Gastroesophageal sphincter (tissue), 3 donors: ENCODE measurements at regions not wholly inside any gene's neighbourhood (a gene's known extent, or its start where the extent isn't known, plus 50 kb on each side); places are given as distances from the start of the nearest gene placed in this dataset.
"Not testable (repeated sequence)": the region's sequence is repeated elsewhere in the genome, so short reads cannot be mapped to it uniquely, and the experiment has no call there.

ENCODE experiments used
- CTCF ChIP-seq, 4 experiments: fragments of 200-600 bp in 2 of 4; fragments of 450-650 bp in 2 of 4; sonication (generic) in 1 of 4; IDR thresholded peaks; one replicate each; pipeline ENCODE4 v1.5.1; 2017 to 2019; ENCODE audit warnings: antibody characterized with exemption in 4 of 4, mild to moderate bottlenecking in 2 of 4, moderate library complexity in 2 of 4
- POLR2A ChIP-seq, 2 donors: fragments of 450-650 bp; IDR thresholded peaks; one replicate each; pipeline ENCODE4 v1.6.1; 2017; ENCODE audit warnings: antibody characterized with exemption in 2 of 2, mild to moderate bottlenecking in 2 of 2, moderate library complexity in 1 of 2
- POLR2AphosphoS5 ChIP-seq: sonication (generic); formaldehyde crosslinking; IDR thresholded peaks from one replicate; pipeline ENCODE4 v1.6.1; 2017; ENCODE audit warnings: antibody characterized with exemption

DNA sequence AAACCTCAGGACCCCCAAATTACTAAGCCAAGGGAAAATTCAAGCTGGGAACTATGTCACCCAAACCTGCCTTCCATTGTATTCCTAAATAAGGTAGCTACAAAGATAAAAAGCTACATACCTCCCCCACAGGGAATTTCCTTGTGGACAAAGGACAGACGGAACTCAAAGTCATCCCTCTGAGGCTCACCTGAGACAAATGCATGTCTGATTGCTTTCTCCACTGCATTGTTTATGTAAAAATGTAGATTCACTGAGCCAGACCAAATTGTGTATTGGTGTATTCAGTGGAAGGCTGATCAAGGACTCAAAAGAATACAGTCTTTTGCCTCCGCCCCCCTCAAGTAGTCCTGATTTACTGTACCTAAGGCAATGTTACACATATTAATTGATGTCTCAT is 80.5 kb upstream of the NOX4 start:
- TF ChIP-seq POLR2AphosphoS5; POLR2A (IDR thresholded peaks at IDR 0.05); CTCF (IDR thresholded peaks at IDR 0.05): not testable (repeated sequence)
